SK-N-SH (cell line): ENCODE measurements at regions not wholly inside any gene's neighbourhood (a gene's known extent, or its start where the extent isn't known, plus 50 kb on each side); places are given as distances from the start of the nearest gene placed in this dataset.

ENCODE experiments used
- CTCF ChIA-PET: fragments of 300-600, 350-600 bp; formaldehyde crosslinking; extraction: SDS; loops from one replicate; lab custom pipeline; 2021; lab: Yijun Ruan, JAX
- POLR2A ChIA-PET: fragments of 350-600 bp; sonication (Branson Sonifier 250); formaldehyde crosslinking; extraction: SDS; loops from one replicate; lab custom pipeline; 2020; ENCODE audit warnings: antibody characterized with exemption, inconsistent platforms; lab: Yijun Ruan, JAX
- DNase-seq: peaks from one replicate; pipeline ENCODE4 v3.0.0; 2012
- H2AFZ ChIP-seq: fragments of 200-600 bp; sonication (generic); 2 replicates; pipeline ENCODE4 v1.8.1; 2016; ENCODE audit warnings: antibody characterized with exemption, mild to moderate bottlenecking, low read depth
- H3F3A ChIP-seq: fragments of 200-600 bp; sonication (generic); replicated peaks from 2 replicates; pipeline ENCODE3; 2016; ENCODE audit warnings: antibody characterized with exemption, mild to moderate bottlenecking; ENCODE audit not compliant: insufficient read depth
- H3K27ac ChIP-seq, 2 experiments: fragments of 200-500 bp in 1 of 2; fragments of 200-600 bp in 1 of 2; sonication (Bioruptor generic) in 1 of 2; sonication (generic), shearing (Covaris generic) in 1 of 2; 2 replicates each; pipeline versions ENCODE4 v1.5.1 to v1.6.1; 2014 to 2016; ENCODE audit warnings: low read depth in 2 of 2, inconsistent platforms in 1 of 2, low read length in 1 of 2, mild to moderate bottlenecking in 1 of 2, mixed read lengths in 1 of 2
- H3K27me3 ChIP-seq: fragments of 200-600 bp; sonication (generic), shearing (Covaris generic); 2 replicates; pipeline ENCODE4 v1.6.1; 2016; ENCODE audit warnings: mixed run types; ENCODE audit not compliant: insufficient read depth
- H3K36me3 ChIP-seq, 2 experiments: fragments of 200-500 bp in 1 of 2; fragments of 200-600 bp in 1 of 2; sonication (Bioruptor generic) in 1 of 2; sonication (generic) in 1 of 2; replicated peaks in 1 of 2; 2 replicates each; pipeline versions ENCODE3 to v1.5.1; 2014 to 2016; ENCODE audit warnings: low read length in 1 of 2, mild to moderate bottlenecking in 1 of 2; ENCODE audit not compliant: insufficient read depth in 2 of 2, control insufficient read depth in 1 of 2
- H3K4me1 ChIP-seq, 2 experiments: fragments of 200-500 bp in 1 of 2; fragments of 200-600 bp in 1 of 2; sonication (Bioruptor generic) in 1 of 2; sonication (generic), shearing (Covaris generic) in 1 of 2; 2 replicates each; pipeline versions ENCODE4 v1.5.1 to v1.6.1; 2014 to 2016; ENCODE audit warnings: low read depth in 1 of 2, low read length in 1 of 2, mixed run types in 1 of 2; ENCODE audit not compliant: insufficient read depth in 2 of 2, control insufficient read depth in 1 of 2
- H3K4me2 ChIP-seq: fragments of 200-600 bp; sonication (generic), shearing (Covaris generic); 2 replicates; pipeline ENCODE4 v1.6.1; 2017; ENCODE audit warnings: mixed run types
- H3K4me3 ChIP-seq, 2 experiments: fragments of 200-500 bp in 1 of 2; fragments of 200-600 bp in 1 of 2; sonication (Bioruptor generic) in 1 of 2; sonication (generic), shearing (Covaris generic) in 1 of 2; 2 replicates each; pipeline versions ENCODE4 v1.5.1 to v1.8.1; 2014 to 2016; ENCODE audit warnings: low read depth in 2 of 2, inconsistent platforms in 1 of 2, low read length in 1 of 2, mild to moderate bottlenecking in 1 of 2, mixed read lengths in 1 of 2, moderate library complexity in 1 of 2
- H3K79me2 ChIP-seq: fragments of 200-600 bp; sonication (generic); 2 replicates; pipeline ENCODE4 v1.8.1; 2017; ENCODE audit warnings: mild to moderate bottlenecking; ENCODE audit not compliant: insufficient read depth
- H3K9ac ChIP-seq: fragments of 200-600 bp; sonication (generic); 2 replicates; pipeline ENCODE4 v1.6.1; 2017; ENCODE audit warnings: mixed run types
- H3K9me2 ChIP-seq: fragments of 200-600 bp; sonication (generic); 2 replicates; pipeline ENCODE4 v1.6.1; 2017; ENCODE audit warnings: mixed run types
- H3K9me3 ChIP-seq: fragments of 200-600 bp; sonication (generic); 2 replicates; pipeline ENCODE4 v1.6.1; 2017; ENCODE audit warnings: mixed run types, mild to moderate bottlenecking, moderate library complexity
- H4K20me1 ChIP-seq: fragments of 200-600 bp; sonication (generic); 2 replicates; pipeline ENCODE4 v1.6.1; 2017; ENCODE audit warnings: mild to moderate bottlenecking, mixed run types; ENCODE audit not compliant: insufficient read depth
- CTCF ChIP-seq: fragments of 200-600 bp; sonication (generic); IDR thresholded peaks from 2 replicates; pipeline ENCODE4 v1.6.1; 2017; ENCODE audit warnings: antibody characterized with exemption, mild to moderate bottlenecking, moderate library complexity
- ELF1 ChIP-seq: IDR thresholded peaks from 2 replicates; pipeline ENCODE4 v1.4.0; 2012
- FOXM1 ChIP-seq: IDR thresholded peaks from 2 replicates; pipeline ENCODE4 v1.4.0; 2012; ENCODE audit warnings: low read depth, mild to moderate bottlenecking
- IRF3 ChIP-seq: fragments of 150-350 bp; IDR thresholded peaks from 2 replicates; pipeline ENCODE4 v1.6.1; 2016; ENCODE audit warnings: mild to moderate bottlenecking, low read depth, low read length
- JUND ChIP-seq: IDR thresholded peaks from 2 replicates; pipeline ENCODE4 v1.4.0; 2012
- MEF2A ChIP-seq: IDR thresholded peaks from 2 replicates; pipeline ENCODE4 v1.4.0; 2012; ENCODE audit warnings: low read depth, borderline replicate concordance
- MXI1 ChIP-seq: IDR thresholded peaks from 2 replicates; pipeline ENCODE4 v1.6.1; 2012; ENCODE audit warnings: mild to moderate bottlenecking, low read depth, low read length, improper control_type of control experiment
- NFIC ChIP-seq: IDR thresholded peaks from 2 replicates; pipeline ENCODE4 v1.4.0; 2012; ENCODE audit warnings: borderline replicate concordance
- PBX3 ChIP-seq: IDR thresholded peaks from 2 replicates; pipeline ENCODE4; 2012
- RAD21 ChIP-seq: IDR thresholded peaks from 2 replicates; pipeline ENCODE4 v1.6.1; 2012; ENCODE audit warnings: mild to moderate bottlenecking, low read length
- RCOR1 ChIP-seq: fragments of 150-350 bp; IDR thresholded peaks from 2 replicates; pipeline ENCODE4 v1.6.1; 2017; ENCODE audit warnings: antibody characterized with exemption, low read length
- REST ChIP-seq: IDR thresholded peaks from 2 replicates; pipeline ENCODE4 v1.6.1; 2012; ENCODE audit warnings: mild to moderate bottlenecking, low read depth, low read length, moderate library complexity
- RFX5 ChIP-seq: IDR thresholded peaks from 2 replicates; pipeline ENCODE4 v1.6.1; 2012; ENCODE audit warnings: mild to moderate bottlenecking, improper control_type of control experiment, low read length
- SIN3A ChIP-seq: IDR thresholded peaks from 2 replicates; pipeline ENCODE4 v1.6.1; 2012; ENCODE audit warnings: low read depth, mild to moderate bottlenecking, low read length, moderate library complexity, borderline replicate concordance
- SMC3 ChIP-seq: IDR thresholded peaks from 2 replicates; pipeline ENCODE4 v1.6.1; 2012; ENCODE audit warnings: low read depth, low read length, improper control_type of control experiment
- TAF1 ChIP-seq: IDR thresholded peaks from 2 replicates; pipeline ENCODE4 v1.6.1; 2012; ENCODE audit warnings: low read depth, mild to moderate bottlenecking, low read length, moderate library complexity, borderline replicate concordance
- USF1 ChIP-seq: IDR thresholded peaks from 2 replicates; pipeline ENCODE4 v1.4.0; 2012; ENCODE audit warnings: low read depth, borderline replicate concordance
- USF2 ChIP-seq: fragments of 150-350 bp; IDR thresholded peaks from 2 replicates; pipeline ENCODE4 v1.6.1; 2017; ENCODE audit warnings: antibody characterized with exemption, low read length, low read depth, borderline replicate concordance
- YY1 ChIP-seq: IDR thresholded peaks from 2 replicates; pipeline ENCODE4 v1.4.0; 2012; ENCODE audit warnings: low read depth, mild to moderate bottlenecking
- WGBS: methylation state at CpG from one replicate; pipeline ENCODE4 v1.1.6; 2017; ENCODE audit warnings: low lambda C conversion rate; 5-methylcytosine and 5-hydroxymethylcytosine counted together

GRCh38 chr2:88396209-88396608 is 56.3 kb downstream of the FOXI3 start:
- TF ChIP-seq MXI1 (no peak), IRF3 (no peak), TAF1 (no peak), SMC3 (no peak), REST (no peak), MEF2A (no peak), SIN3A (no peak), RCOR1 (no peak), CTCF (no peak), USF1 (no peak), YY1 (no peak), PBX3 (no peak), RFX5 (no peak), FOXM1 (no peak), NFIC (no peak), JUND (no peak), ELF1 (no peak), USF2 (no peak), RAD21 (no peak)
- 48% methylated on average over 4 of the region's 4 CpGs for WGBS
- H3F3A ChIP-seq = no peaks in the 10 kb centered on the region
- no peak overlapping the region for H3K4me2 ChIP-seq
- no peaks in the 10 kb centered on the region for H4K20me1 ChIP-seq
- H3K79me2 ChIP-seq = no peaks in the 10 kb centered on the region
- no peaks in the 10 kb centered on the region for H3K36me3 ChIP-seq
- H3K9me2 ChIP-seq = no peaks in the 10 kb centered on the region
- H3K4me1 ChIP-seq = peaks cover 0 to 4% of the 10 kb centered on the region in 2 experiments; a peak in 1 of 4 replicates
- no peaks in the 10 kb centered on the region for H3K9me3 ChIP-seq
- H3K9ac ChIP-seq = no peak overlapping the region
- no peak for DNase-seq
- POLR2A ChIA-PET = no interaction called here
- no peak overlapping the region for H3K4me3 ChIP-seq
- H2AFZ ChIP-seq = no peak overlapping the region
- no peak overlapping the region for H3K27ac ChIP-seq
- CTCF ChIA-PET = no interaction called here
- no peaks in the 10 kb centered on the region for H3K27me3 ChIP-seq
